Activated T-helper 2 cell treated with anti-CD3 and anti-CD28 coated beads, Interferon-gamma antibody, Interleukin-2, Interleukin-4, amounts not matched to agents 10 μg/mL and 5 μg/mL and 100 μg/mL, durations not matched to agents 14 hours and 24 hours and 36 hours (primary cell): ENCODE measurements at regions not wholly inside any gene's neighbourhood (a gene's known extent, or its start where the extent isn't known, plus 50 kb on each side); places are given as distances from the start of the nearest gene placed in this dataset.

ENCODE experiments used
- DNase-seq: peaks from one replicate; pipeline ENCODE4 v3.0.0; 2021; ENCODE audit warnings: low spot score
- H3K27ac Mint-ChIP-seq: one replicate; pipeline ENCODE4 v1.8.0; 2021; ENCODE audit warnings: mixed read lengths
- H3K27me3 Mint-ChIP-seq: one replicate; pipeline ENCODE4 v1.8.0; 2021; ENCODE audit warnings: low read depth, mixed read lengths
- H3K36me3 Mint-ChIP-seq: one replicate; pipeline ENCODE4 v1.8.0; 2021; ENCODE audit warnings: low read depth, mixed read lengths
- H3K4me1 Mint-ChIP-seq: one replicate; pipeline ENCODE4 v1.8.0; 2021; ENCODE audit warnings: low read depth, mixed read lengths
- H3K4me3 Mint-ChIP-seq: one replicate; pipeline ENCODE4 v1.8.0; 2021; ENCODE audit warnings: low read depth, mild to moderate bottlenecking, moderate library complexity, mixed read lengths
- H3K9me3 Mint-ChIP-seq: one replicate; pipeline ENCODE4 v1.8.0; 2021; ENCODE audit warnings: mixed read lengths
- intact Hi-C: fragments of 100-400 bp; cut with micrococcal nuclease; formaldehyde crosslinking; loops from one replicate; pipeline ENCODE4 v1.15.1; 2023

- intact Hi-C loops: loop anchor here (5.0 kb wide), 1 partner anchor 621 kb away; no protein-coding TSS in a partner anchor
- Mint-ChIP-seq H3K27me3 (no peaks in the 10 kb centered on the region), H3K4me1 (no peaks in the 10 kb centered on the region), H3K27ac (no peak overlapping the region), H3K9me3 (no peaks in the 10 kb centered on the region), H3K36me3 (no peaks in the 10 kb centered on the region), H3K4me3 (no peak overlapping the region)
- DNase-seq: no peak
Measured at GRCh38 chr7:7060828-7061599, 121.3 kb upstream of the C1GALT1 start.

- no peak overlapping the region for H3K4me3 Mint-ChIP-seq
- intact Hi-C loops: no loop called here
- H3K4me1 Mint-ChIP-seq: no peaks in the 10 kb centered on the region
- peaks cover 2% of the 10 kb centered on the region for H3K27me3 Mint-ChIP-seq
- H3K9me3 Mint-ChIP-seq: no peaks in the 10 kb centered on the region
- no peaks in the 10 kb centered on the region for H3K36me3 Mint-ChIP-seq
- no peak overlapping the region for H3K27ac Mint-ChIP-seq
- DNase-seq: no peak
Measured at GRCh38 chr7:7077945-7078344, 104.4 kb upstream of the C1GALT1 start.

GRCh38 chr7:7080802-7081201 is 101.5 kb upstream of the C1GALT1 start:
- Mint-ChIP-seq H3K9me3 (no peaks in the 10 kb centered on the region), H3K36me3 (no peaks in the 10 kb centered on the region), H3K4me3 (no peak overlapping the region), H3K27ac (no peak overlapping the region), H3K4me1 (peaks cover 3% of the 10 kb centered on the region), H3K27me3 (peaks cover 5% of the 10 kb centered on the region)
- intact Hi-C loops: no loop called here
- no peak for DNase-seq

DNA sequence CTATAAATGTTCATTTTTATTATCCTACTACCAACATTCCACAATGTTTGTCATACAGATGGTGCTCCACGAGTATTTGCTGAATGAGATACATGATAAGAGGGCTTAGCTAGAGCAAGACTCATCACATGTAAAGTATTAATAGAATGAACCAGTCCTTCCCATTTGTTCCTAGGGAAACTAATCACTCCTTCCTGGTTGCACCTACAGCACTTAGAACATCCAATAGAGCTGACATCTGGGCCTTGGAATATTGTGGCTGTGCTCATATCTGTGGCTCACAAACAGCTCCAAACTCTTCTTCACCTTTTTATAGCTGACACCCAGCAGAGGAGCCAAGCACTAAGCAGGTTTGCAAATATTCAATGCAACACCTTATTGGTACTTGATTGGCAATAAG is 91.9 kb upstream of the C1GALT1 start:
- no peak for DNase-seq
- Mint-ChIP-seq H3K9me3 (peaks cover 16% of the 10 kb centered on the region), H3K4me1 (no peaks in the 10 kb centered on the region), H3K4me3 (no peak overlapping the region), H3K27me3 (peaks cover 21% of the 10 kb centered on the region), H3K36me3 (no peaks in the 10 kb centered on the region), H3K27ac (no peak overlapping the region)
- intact Hi-C loops: no loop called here

DNA sequence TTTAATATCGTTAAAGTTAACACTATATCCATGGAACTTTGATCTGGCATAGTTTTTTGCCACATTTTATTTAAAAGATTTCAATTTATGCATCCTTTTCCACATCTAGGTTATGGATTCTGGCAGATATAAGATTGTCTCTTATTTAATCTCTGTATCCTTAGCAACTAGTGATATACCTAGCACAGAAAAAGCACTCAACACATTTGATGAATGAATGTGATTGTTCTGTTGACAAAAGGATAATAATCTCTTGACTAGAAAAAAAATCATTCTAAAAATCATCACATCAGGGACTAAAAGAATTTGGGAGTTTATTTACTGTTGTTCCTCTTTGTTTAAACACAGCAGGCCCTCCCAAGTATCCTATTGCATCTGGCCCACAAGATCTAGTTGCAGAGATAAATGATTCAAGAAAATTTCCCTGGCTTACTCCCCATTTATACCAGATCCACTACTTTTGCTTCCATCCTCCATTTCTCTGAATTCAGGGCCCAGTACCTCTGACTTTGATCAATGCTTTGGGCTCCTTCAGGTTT is 84.0 kb upstream of the C1GALT1 start:
- Mint-ChIP-seq H3K4me1 (peaks cover 4% of the 10 kb centered on the region), H3K4me3 (no peak overlapping the region), H3K36me3 (no peaks in the 10 kb centered on the region), H3K27ac (no peak overlapping the region), H3K27me3 (peaks cover 26% of the 10 kb centered on the region), H3K9me3 (no peaks in the 10 kb centered on the region)
- no peak for DNase-seq
- intact Hi-C loops: no loop called here

DNA sequence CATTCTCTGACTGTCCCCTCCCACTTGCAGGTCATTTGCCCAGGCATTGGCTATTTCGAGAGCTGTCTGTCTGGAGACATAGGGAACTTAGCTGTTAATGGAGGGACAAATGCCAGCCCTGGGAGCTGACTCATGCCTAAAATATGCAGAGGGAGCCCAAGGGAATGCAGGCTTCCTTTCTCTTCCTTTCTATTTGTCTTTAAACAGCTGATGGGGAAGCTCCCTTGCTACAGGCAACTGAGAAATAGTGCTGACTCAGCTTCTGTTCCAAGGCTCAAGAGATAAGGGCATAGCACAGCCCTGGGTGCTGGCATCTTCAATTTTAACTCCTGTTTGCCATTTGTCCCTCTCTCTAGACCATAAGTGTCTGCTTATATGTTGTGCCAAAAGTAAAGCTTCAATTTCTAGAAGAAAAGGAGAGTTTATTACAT is 82.7 kb upstream of the C1GALT1 start:
- Mint-ChIP-seq H3K27ac (no peak overlapping the region), H3K9me3 (no peaks in the 10 kb centered on the region), H3K27me3 (peaks cover 21% of the 10 kb centered on the region), H3K36me3 (no peaks in the 10 kb centered on the region), H3K4me3 (no peak overlapping the region), H3K4me1 (peaks cover 8% of the 10 kb centered on the region)
- intact Hi-C loops: loop anchor here (10.0 kb wide), 2 partner anchors 325 to 1115 kb away; no protein-coding TSS in a partner anchor
- no peak for DNase-seq

DNA sequence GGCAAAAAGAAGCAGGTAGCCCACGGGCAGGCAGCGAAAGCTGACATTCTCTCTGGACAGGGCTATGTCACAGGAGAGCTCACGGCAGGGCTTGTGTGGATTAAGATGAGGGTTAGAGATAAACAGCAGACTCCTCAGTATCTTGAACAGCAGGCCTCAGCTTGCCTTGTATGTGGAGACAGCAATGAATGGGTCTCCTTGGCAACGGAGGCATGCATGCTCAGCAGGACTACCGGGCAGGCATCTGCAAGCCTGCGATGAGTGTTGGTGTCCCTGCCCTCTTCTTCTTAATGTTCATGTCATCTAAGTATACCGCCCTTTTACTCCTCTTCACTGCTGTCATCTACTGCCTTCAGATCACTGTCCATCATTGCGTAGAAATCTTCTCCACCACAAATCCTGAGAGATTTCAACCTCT is 81.9 kb upstream of the C1GALT1 start:
- Mint-ChIP-seq H3K36me3 (no peaks in the 10 kb centered on the region), H3K27me3 (peaks cover 20% of the 10 kb centered on the region), H3K4me1 (peaks cover 16% of the 10 kb centered on the region), H3K4me3 (no peak overlapping the region), H3K9me3 (no peaks in the 10 kb centered on the region), H3K27ac (no peak overlapping the region)
- intact Hi-C loops: loop anchor here (10.0 kb wide), 2 partner anchors 324 to 1114 kb away; no protein-coding TSS in a partner anchor
- DNase-seq: no peak

GRCh38 chr7:7102906-7103305 is 79.4 kb upstream of the C1GALT1 start:
- no peak for DNase-seq
- Mint-ChIP-seq H3K9me3 (peaks cover 3% of the 10 kb centered on the region), H3K27me3 (peaks cover 14% of the 10 kb centered on the region), H3K4me3 (no peak overlapping the region), H3K4me1 (peaks cover 21% of the 10 kb centered on the region), H3K27ac (no peak overlapping the region), H3K36me3 (no peaks in the 10 kb centered on the region)
- intact Hi-C loops: loop anchor here (2.0 to 10.0 kb wide), 3 partner anchors 322 to 1112 kb away; no protein-coding TSS in a partner anchor

DNA sequence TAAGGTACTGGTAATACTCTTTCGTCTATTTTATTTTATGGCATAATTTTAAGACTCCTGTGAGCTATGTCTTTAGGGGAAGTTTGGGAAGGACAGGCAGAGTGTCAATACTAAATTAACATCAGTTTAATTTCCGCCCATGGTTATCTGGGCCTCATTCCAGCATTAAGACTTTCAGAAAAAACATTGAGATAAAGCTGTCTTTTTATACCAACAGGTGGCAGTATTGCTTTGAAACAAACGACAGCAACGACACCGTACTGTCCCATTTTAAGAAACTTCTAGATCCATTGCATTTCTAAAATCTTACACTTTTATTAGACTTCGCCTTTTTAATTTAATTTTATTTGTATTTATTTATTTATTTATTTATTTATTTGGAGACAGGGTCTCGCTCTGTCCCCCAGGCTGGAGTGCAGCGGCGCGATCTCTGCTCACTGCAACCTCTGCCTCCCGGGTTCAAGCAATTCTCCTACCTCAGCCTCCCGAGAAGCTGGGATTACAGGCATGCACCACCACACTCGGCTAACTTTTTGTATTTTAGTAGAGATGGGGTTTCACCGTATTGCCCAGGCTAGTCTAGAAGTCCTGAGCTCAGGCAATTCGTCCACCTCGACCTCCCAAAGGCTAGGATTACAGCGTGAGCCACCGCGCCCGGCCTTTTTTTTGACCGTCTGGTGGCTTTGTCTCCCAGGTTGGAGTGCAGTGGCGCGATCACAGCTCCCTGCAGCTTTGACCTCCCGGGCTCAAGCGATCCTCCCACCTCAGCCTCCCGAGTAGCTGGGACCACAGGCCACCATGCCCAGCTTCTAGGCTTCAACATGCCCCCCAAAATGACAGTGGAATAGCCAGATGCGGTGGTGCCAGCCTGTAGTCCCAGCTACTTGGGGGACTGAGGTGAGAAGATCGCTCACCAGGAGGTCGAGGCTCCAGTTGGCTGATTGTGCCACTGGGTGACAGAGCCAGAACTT is 78.7 kb upstream of the C1GALT1 start:
- Mint-ChIP-seq H3K9me3 (peaks cover 4% of the 10 kb centered on the region), H3K27me3 (peaks cover 12% of the 10 kb centered on the region), H3K27ac (no peak overlapping the region), H3K4me1 (peaks cover 21% of the 10 kb centered on the region), H3K4me3 (no peak overlapping the region), H3K36me3 (no peaks in the 10 kb centered on the region)
- intact Hi-C loops: loop anchor here (2.0 to 10.0 kb wide), 3 partner anchors 321 to 1111 kb away; no protein-coding TSS in a partner anchor
- DNase-seq: no peak

DNA sequence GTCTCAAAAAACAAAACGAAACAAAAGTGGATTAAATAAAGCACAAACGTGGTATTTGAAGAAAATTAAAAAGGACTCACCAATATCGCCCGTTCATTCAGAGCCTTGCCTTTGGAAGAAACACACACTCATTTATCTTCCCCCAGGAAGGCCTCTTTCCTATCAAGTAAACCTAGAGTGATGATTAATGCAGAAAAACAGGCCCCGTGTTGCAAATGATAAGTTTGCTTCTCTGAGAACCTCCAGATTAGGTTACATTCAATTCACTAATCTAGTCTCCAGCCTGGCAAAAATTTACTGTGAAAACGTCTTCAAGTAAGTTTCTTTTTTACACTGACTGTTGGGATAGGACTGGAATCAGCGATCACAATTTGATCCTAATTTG is 78.0 kb upstream of the C1GALT1 start:
- H3K36me3 Mint-ChIP-seq: no peaks in the 10 kb centered on the region
- H3K4me3 Mint-ChIP-seq: no peak overlapping the region
- peaks cover 12% of the 10 kb centered on the region for H3K27me3 Mint-ChIP-seq
- DNase-seq: no peak
- intact Hi-C loops: loop anchor here (10.0 kb wide), 2 partner anchors 320 to 1110 kb away; no protein-coding TSS in a partner anchor
- H3K9me3 Mint-ChIP-seq: peaks cover 4% of the 10 kb centered on the region
- H3K27ac Mint-ChIP-seq: no peak overlapping the region
- H3K4me1 Mint-ChIP-seq: peaks cover 21% of the 10 kb centered on the region

DNA sequence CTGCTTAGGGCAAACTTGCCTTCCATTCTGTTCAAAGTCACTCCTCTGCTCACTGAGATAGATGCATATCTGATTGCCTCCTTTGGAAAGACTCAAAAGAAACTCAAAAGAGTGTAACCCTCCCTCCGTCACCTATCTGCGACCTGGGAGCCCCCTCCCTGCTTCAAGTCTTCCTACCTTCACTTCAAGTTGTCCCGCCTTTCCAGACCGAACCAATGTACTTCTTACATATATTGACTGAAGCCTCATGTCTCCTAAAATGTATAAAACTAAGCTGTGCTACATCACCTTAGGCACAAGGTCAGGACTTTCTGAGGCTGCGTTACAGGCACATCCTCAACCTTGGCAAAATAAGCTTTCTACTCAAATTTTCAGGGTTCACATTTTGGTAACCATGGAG is 77.4 kb upstream of the C1GALT1 start:
- Mint-ChIP-seq H3K4me1 (peaks cover 21% of the 10 kb centered on the region), H3K36me3 (no peaks in the 10 kb centered on the region), H3K9me3 (peaks cover 10% of the 10 kb centered on the region), H3K27ac (no peak overlapping the region), H3K27me3 (peaks cover 12% of the 10 kb centered on the region), H3K4me3 (no peak overlapping the region)
- no peak for DNase-seq
- intact Hi-C loops: loop anchor here (10.0 kb wide), 2 partner anchors 320 to 1110 kb away; no protein-coding TSS in a partner anchor

- intact Hi-C loops: loop anchor here (10.0 kb wide), 2 partner anchors 319 to 1109 kb away; no protein-coding TSS in a partner anchor
- Mint-ChIP-seq H3K36me3 (no peaks in the 10 kb centered on the region), H3K4me3 (no peak overlapping the region), H3K27me3 (peaks cover 10% of the 10 kb centered on the region), H3K9me3 (peaks cover 10% of the 10 kb centered on the region), H3K4me1 (peaks cover 21% of the 10 kb centered on the region), H3K27ac (no peak overlapping the region)
- no peak for DNase-seq
Measured at GRCh38 chr7:7105800-7106582, 76.4 kb upstream of the C1GALT1 start.
